Upper lobe of left lung (tissue), 4 donors: ENCODE measurements at regions not wholly inside any gene's neighbourhood (a gene's known extent, or its start where the extent isn't known, plus 50 kb on each side); places are given as distances from the start of the nearest gene placed in this dataset.

ENCODE experiments used
- EP300 ChIP-seq, 4 donors: sonication (generic); formaldehyde crosslinking; IDR thresholded peaks; one replicate each; pipeline ENCODE4 v1.5.1; 2017; ENCODE audit warnings: antibody characterized with exemption in 4 of 4, control low read depth in 2 of 4
- POLR2A ChIP-seq, 4 donors: fragments of 450-650 bp; IDR thresholded peaks; one replicate each; pipeline ENCODE4 v1.5.1; 2016 to 2017; ENCODE audit warnings: antibody characterized with exemption in 4 of 4, mild to moderate bottlenecking in 2 of 4
- POLR2AphosphoS5 ChIP-seq, 2 donors: sonication (generic); formaldehyde crosslinking; IDR thresholded peaks; one replicate each; pipeline ENCODE4 v1.5.1; 2017; ENCODE audit warnings: antibody characterized with exemption in 2 of 2
- TF ChIP-seq, protein P1 (sequence below), 6 experiments: fragments of 450-650 bp in 4 of 6; fragments of 200-600 bp in 2 of 6; sonication (generic) in 2 of 6; IDR thresholded peaks; one replicate each; pipeline ENCODE4 v1.5.1; 2016 to 2019; ENCODE audit warnings: antibody characterized with exemption in 6 of 6

DNA sequence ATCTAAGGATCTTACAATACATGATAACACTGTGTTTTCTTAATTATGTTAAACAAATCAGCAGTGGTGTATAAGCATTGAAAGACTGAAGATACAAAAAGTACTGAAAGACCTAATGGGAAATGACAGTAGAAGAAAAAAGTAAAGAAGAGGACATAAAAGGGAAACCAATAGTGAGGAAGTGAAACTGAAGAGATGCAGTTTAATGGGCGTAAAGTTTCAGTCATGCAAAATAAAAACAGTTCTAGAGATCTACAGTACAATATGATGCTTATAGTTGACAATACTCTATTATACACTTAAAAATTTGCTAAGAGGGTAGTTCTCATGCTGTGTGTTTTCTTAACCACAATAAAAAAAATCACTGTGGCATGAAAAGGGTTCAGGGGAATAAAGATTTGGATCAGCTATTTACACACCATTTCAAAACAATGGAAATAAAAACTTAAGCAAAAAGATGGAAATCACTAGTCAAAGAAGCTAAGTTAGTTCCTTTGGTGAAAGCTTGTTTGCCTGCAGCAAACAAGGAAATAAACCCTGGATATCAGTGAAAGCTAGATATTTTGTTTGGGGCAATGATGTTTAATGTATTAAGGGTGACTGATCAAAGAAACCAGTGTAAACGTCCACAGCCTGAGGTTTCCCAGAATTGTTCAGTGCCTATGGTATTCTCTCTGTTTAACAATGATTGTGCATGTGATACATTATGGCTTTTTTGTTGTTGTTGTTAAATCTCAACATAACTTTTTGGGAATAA is 1160.8 kb upstream of the ADGRL2 start:
- TF ChIP-seq, protein P1, sequence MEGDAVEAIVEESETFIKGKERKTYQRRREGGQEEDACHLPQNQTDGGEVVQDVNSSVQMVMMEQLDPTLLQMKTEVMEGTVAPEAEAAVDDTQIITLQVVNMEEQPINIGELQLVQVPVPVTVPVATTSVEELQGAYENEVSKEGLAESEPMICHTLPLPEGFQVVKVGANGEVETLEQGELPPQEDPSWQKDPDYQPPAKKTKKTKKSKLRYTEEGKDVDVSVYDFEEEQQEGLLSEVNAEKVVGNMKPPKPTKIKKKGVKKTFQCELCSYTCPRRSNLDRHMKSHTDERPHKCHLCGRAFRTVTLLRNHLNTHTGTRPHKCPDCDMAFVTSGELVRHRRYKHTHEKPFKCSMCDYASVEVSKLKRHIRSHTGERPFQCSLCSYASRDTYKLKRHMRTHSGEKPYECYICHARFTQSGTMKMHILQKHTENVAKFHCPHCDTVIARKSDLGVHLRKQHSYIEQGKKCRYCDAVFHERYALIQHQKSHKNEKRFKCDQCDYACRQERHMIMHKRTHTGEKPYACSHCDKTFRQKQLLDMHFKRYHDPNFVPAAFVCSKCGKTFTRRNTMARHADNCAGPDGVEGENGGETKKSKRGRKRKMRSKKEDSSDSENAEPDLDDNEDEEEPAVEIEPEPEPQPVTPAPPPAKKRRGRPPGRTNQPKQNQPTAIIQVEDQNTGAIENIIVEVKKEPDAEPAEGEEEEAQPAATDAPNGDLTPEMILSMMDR (IDR thresholded peaks at IDR 0.05), result no peak
- TF ChIP-seq POLR2AphosphoS5 (IDR thresholded peaks at IDR 0.05), result no peak
- no peak for TF ChIP-seq POLR2A (IDR thresholded peaks at IDR 0.05)
- no peak for TF ChIP-seq EP300 (IDR thresholded peaks at IDR 0.05)
